A673 (cell line): ENCODE measurements at regions not wholly inside any gene's neighbourhood (a gene's known extent, or its start where the extent isn't known, plus 50 kb on each side); places are given as distances from the start of the nearest gene placed in this dataset.

ENCODE experiments used
- EZH2 ChIP-seq: fragments of 200-600 bp; sonication (generic); IDR thresholded peaks from 2 replicates; pipeline ENCODE4 v1.6.1; 2017; ENCODE audit warnings: borderline replicate concordance, low read depth, mild to moderate bottlenecking, mixed read lengths, antibody characterized with exemption, low read length; ENCODE audit not compliant: poor library complexity, severe bottlenecking
- TF ChIP-seq, protein P1 (sequence below): fragments of 300-800, 200-600 bp; sonication (generic); conservative IDR thresholded peaks from 2 replicates; pipeline ENCODE4 v1.5.1; 2017; ENCODE audit warnings: low read depth, mild to moderate bottlenecking, antibody characterized with exemption, low read length, moderate library complexity, mixed read lengths

DNA sequence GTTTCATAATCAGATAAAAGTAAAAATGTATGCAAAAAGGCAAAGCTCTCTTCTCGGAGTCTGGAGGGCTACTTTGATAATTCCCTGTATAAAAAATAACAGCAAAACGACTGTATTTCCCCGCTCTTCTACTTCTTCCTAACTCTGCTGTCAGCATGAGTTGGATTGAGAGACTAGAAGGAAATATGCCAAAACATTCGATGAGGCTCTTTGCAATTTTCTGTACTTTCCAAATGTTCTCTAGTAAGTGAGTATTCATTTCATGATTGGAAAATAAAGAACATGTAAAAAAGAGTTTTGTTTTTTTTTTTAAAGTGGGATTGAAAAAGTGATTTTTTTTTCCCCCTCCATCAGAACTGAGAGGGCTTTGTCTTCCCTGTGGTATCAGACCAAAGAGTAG is 677.5 kb downstream of the ACTL7B start:
- TF ChIP-seq, protein P1, sequence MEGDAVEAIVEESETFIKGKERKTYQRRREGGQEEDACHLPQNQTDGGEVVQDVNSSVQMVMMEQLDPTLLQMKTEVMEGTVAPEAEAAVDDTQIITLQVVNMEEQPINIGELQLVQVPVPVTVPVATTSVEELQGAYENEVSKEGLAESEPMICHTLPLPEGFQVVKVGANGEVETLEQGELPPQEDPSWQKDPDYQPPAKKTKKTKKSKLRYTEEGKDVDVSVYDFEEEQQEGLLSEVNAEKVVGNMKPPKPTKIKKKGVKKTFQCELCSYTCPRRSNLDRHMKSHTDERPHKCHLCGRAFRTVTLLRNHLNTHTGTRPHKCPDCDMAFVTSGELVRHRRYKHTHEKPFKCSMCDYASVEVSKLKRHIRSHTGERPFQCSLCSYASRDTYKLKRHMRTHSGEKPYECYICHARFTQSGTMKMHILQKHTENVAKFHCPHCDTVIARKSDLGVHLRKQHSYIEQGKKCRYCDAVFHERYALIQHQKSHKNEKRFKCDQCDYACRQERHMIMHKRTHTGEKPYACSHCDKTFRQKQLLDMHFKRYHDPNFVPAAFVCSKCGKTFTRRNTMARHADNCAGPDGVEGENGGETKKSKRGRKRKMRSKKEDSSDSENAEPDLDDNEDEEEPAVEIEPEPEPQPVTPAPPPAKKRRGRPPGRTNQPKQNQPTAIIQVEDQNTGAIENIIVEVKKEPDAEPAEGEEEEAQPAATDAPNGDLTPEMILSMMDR = no peak
- no peak for TF ChIP-seq EZH2
